Spleen (tissue), 11 donors: ENCODE measurements at regions not wholly inside any gene's neighbourhood (a gene's known extent, or its start where the extent isn't known, plus 50 kb on each side); places are given as distances from the start of the nearest gene placed in this dataset.

Experiments used
- DNase-seq: peaks from one replicate; pipeline ENCODE4 v3.0.0-alpha.2; 2020
- H3K27ac ChIP-seq, 8 donors: fragments of 200-600 bp; sonication (generic) in 7 of 8; 1 replicate in 4 of 8; 2 replicates in 4 of 8; pipeline versions ENCODE4 v1.5.0 to v1.8.0; 2016 to 2021; ENCODE audit warnings: inconsistent platforms in 4 of 8, mild to moderate bottlenecking in 4 of 8, moderate library complexity in 1 of 8
- H3K27me3 ChIP-seq, 7 donors: fragments of 200-600 bp; sonication (generic) in 6 of 7; replicated peaks in 1 of 7; 1 replicate in 4 of 7; 2 replicates in 3 of 7; pipeline versions ENCODE4 v1.5.0 to v1.8.0; 2016 to 2021; ENCODE audit warnings: inconsistent platforms in 3 of 7, mild to moderate bottlenecking in 1 of 7
- H3K36me3 ChIP-seq, 6 donors: fragments of 200-600 bp; sonication (generic) in 5 of 6; 1 replicate in 4 of 6; 2 replicates in 2 of 6; pipeline versions ENCODE4 v1.5.0 to v1.8.0; 2016 to 2021; ENCODE audit warnings: inconsistent platforms in 2 of 6
- H3K4me1 ChIP-seq, 6 donors: fragments of 200-600 bp; sonication (generic) in 5 of 6; 1 replicate in 3 of 6; 2 replicates in 3 of 6; pipeline versions ENCODE4 v1.5.0 to v1.8.0; 2016 to 2021; ENCODE audit warnings: inconsistent platforms in 3 of 6
- H3K4me3 ChIP-seq, 8 donors: fragments of 200-600 bp; sonication (generic) in 7 of 8; 1 replicate in 4 of 8; 2 replicates in 4 of 8; pipeline versions ENCODE4 v1.5.0 to v1.8.0; 2016 to 2021; ENCODE audit warnings: inconsistent platforms in 4 of 8, mild to moderate bottlenecking in 4 of 8, moderate library complexity in 2 of 8
- H3K9me3 ChIP-seq, 8 donors: fragments of 200-600 bp; sonication (generic) in 7 of 8; 1 replicate in 4 of 8; 2 replicates in 4 of 8; pipeline versions ENCODE4 v1.5.0 to v1.8.0; 2016 to 2021; ENCODE audit warnings: inconsistent platforms in 4 of 8
- POLR2A ChIP-seq, 3 donors: fragments of 450-650 bp; IDR thresholded peaks; one replicate each; pipeline ENCODE4 v1.5.1; 2017; ENCODE audit warnings: antibody characterized with exemption in 3 of 3, mild to moderate bottlenecking in 1 of 3
- POLR2AphosphoS5 ChIP-seq, 3 donors: sonication (generic); formaldehyde crosslinking; IDR thresholded peaks; one replicate each; pipeline ENCODE4 v1.5.1; 2017; ENCODE audit warnings: antibody characterized with exemption in 3 of 3
- WGBS, 5 donors: extraction: QIAGEN DNeasy Blood & Tissue Kit in 3 of 5; methylation state at CpG; one replicate each; pipeline versions ENCODE4 v1.1.5 to v1.1.7; 2013 to 2018; 5-methylcytosine and 5-hydroxymethylcytosine counted together
- intact Hi-C: fragments of 100-400 bp; cut with DNase I; formaldehyde crosslinking; loops from one replicate; pipeline ENCODE4 v1.15.0; 2023; ENCODE audit warnings: low total_unique reads
- TF ChIP-seq, protein P1 (sequence below), 11 experiments: fragments of 200-600 bp in 7 of 11; fragments of 450-650 bp in 4 of 11; sonication (generic) in 4 of 11; IDR thresholded peaks in 8 of 11; conservative IDR thresholded peaks in 3 of 11; 1 replicate in 7 of 11; 2 replicates in 4 of 11; pipeline versions ENCODE4 v1.4.0 to v1.8.0; 2016 to 2021; ENCODE audit warnings: antibody characterized with exemption in 11 of 11, inconsistent platforms in 4 of 11, mild to moderate bottlenecking in 1 of 11
- donor health status: healthy with polysubstance abuse.
- donor health status: DM: no; HTN: no; CAD: no; lungs with moderate emphysema.
- donor health status: DM: no; HTN: no; CAD: no.
- donor health status: Bipolar disorder and iron deficiency.
- donor health status: healthy.
- donor health status: DM: no; HTN: no; CAD: no.
- donor health status: DM: yes; HTN: yes; CAD: no.

DNA sequence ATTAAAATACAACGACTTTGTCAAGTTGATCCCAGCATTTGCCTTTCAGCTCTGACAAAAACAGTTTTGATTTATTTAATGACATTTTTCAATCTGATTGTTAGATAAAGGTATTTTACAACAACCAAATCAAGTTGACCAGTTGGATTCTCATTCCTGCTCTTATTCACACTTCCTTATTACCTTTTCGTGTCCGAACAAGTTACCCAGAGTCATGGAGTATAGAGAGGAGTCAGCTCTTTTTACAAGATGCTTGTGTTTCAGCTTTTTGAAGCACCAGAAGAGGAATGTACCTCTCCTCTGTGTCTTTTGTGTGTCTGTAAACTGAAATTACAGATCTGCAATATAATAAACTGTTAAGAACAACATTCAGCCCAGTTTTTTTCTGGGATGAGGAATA is 151.3 kb upstream of the TMEM161B start:
- no peaks in the 10 kb centered on the region for H3K36me3 ChIP-seq
- TF ChIP-seq POLR2A (IDR thresholded peaks at IDR 0.05) (no peak), POLR2AphosphoS5 (IDR thresholded peaks at IDR 0.05) (no peak)
- TF ChIP-seq, protein P1, sequence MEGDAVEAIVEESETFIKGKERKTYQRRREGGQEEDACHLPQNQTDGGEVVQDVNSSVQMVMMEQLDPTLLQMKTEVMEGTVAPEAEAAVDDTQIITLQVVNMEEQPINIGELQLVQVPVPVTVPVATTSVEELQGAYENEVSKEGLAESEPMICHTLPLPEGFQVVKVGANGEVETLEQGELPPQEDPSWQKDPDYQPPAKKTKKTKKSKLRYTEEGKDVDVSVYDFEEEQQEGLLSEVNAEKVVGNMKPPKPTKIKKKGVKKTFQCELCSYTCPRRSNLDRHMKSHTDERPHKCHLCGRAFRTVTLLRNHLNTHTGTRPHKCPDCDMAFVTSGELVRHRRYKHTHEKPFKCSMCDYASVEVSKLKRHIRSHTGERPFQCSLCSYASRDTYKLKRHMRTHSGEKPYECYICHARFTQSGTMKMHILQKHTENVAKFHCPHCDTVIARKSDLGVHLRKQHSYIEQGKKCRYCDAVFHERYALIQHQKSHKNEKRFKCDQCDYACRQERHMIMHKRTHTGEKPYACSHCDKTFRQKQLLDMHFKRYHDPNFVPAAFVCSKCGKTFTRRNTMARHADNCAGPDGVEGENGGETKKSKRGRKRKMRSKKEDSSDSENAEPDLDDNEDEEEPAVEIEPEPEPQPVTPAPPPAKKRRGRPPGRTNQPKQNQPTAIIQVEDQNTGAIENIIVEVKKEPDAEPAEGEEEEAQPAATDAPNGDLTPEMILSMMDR (IDR thresholded peaks at IDR 0.05 in 8 of 11, conservative IDR thresholded peaks at IDR 0.05 in 3 of 11): no peak
- DNase-seq: no peak
- intact Hi-C loops: no loop called here
- 73 to 90% (median 89%) methylated on average over 3 of the region's 3 CpGs for WGBS, 5 donors
- no peaks in the 10 kb centered on the region for H3K4me1 ChIP-seq
- no peak overlapping the region for H3K4me3 ChIP-seq
- H3K9me3 ChIP-seq: no peaks in the 10 kb centered on the region
- no peak overlapping the region for H3K27ac ChIP-seq
- no peaks in the 10 kb centered on the region for H3K27me3 ChIP-seq

DNA sequence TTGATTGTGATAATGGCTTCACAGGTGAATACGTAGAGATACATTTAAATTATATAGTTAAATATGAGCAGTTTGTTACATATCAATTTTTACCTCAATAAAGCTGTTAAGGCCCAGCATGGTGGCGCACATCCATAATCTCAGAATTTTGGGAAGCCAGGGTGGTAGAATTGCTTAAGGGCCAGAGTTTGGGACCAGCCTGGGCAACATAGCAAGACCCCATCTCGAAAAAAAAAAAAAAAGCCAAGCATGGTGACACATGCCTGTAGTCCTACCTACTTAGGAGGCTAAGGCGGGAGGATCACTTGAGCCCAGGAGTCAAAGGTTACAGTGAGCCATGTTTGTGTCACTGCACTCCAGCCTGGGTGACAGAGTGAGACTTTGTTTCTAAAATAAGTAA is 138.7 kb upstream of the TMEM161B start:
- H3K27me3 ChIP-seq: no peaks in the 10 kb centered on the region
- DNase-seq: no peak
- no peak overlapping the region for H3K27ac ChIP-seq
- H3K36me3 ChIP-seq: no peaks in the 10 kb centered on the region
- H3K4me3 ChIP-seq: no peak overlapping the region
- H3K4me1 ChIP-seq: no peaks in the 10 kb centered on the region
- intact Hi-C loops: no loop called here
- WGBS, 5 donors: 80 to 90% (median 83%) methylated on average over 4 of the region's 4 CpGs
- TF ChIP-seq, protein P1 (IDR thresholded peaks at IDR 0.05 in 8 of 11, conservative IDR thresholded peaks at IDR 0.05 in 3 of 11): no peak
- H3K9me3 ChIP-seq: no peaks in the 10 kb centered on the region

DNA sequence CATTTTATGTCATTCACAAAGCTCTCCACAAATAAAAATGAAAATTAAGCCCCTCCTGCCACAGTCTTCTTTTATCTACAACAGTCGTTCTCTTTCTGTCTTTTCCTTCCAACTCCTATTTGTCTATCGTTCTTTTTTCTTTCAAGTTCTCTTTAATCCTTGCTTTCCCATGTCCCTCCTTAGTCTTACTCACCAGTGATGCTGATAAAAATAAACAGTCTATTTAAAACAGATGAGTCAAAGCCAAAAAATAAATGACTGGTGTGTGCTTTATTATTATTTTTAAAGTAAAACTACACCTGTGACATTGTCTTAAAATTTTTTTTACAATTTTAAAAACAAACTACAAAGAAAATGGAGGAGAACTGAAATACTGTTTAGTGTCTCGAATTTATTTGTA is 137.1 kb upstream of the TMEM161B start:
- 82 to 90% (median 85%) methylated on average over 3 of the region's 3 CpGs for WGBS, 5 donors
- intact Hi-C loops: no loop called here
- DNase-seq: no peak
- Histone ChIP-seq H3K9me3 (no peaks in the 10 kb centered on the region), H3K4me1 (no peaks in the 10 kb centered on the region), H3K27ac (no peak overlapping the region), H3K27me3 (no peaks in the 10 kb centered on the region), H3K4me3 (no peak overlapping the region), H3K36me3 (no peaks in the 10 kb centered on the region)
- TF ChIP-seq, protein P1 (IDR thresholded peaks at IDR 0.05 in 8 of 11, conservative IDR thresholded peaks at IDR 0.05 in 3 of 11): no peak
- TF ChIP-seq POLR2A (IDR thresholded peaks at IDR 0.05) (no peak), POLR2AphosphoS5 (IDR thresholded peaks at IDR 0.05) (no peak)

DNA sequence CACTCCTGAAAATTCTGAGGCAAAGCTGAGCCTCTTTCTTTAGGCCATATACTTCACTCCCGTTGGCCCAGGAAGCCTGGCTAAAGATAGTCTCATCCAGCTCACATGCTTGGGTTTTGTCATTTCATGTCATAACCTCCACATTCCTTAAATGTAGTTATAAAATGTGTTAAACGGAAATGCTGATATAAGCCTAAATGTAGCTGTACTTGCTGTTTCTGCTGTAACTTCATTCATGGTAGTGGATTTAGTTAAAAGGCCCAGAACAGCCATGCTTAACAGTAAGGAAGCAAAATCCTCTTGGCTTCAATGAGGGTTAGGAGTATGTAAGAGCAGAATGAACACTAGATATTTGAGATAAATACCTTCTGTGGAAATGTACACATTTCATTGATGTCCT is 135.8 kb upstream of the TMEM161B start:
- H3K36me3 ChIP-seq: no peaks in the 10 kb centered on the region
- no peak for TF ChIP-seq POLR2AphosphoS5 (IDR thresholded peaks at IDR 0.05)
- TF ChIP-seq POLR2A (IDR thresholded peaks at IDR 0.05): no peak
- TF ChIP-seq, protein P1 (IDR thresholded peaks at IDR 0.05 in 8 of 11, conservative IDR thresholded peaks at IDR 0.05 in 3 of 11): no peak
- WGBS, 5 donors: 71 to 92% (median 86%) methylated on average over 2 of the region's 2 CpGs
- DNase-seq: no peak
- no peak overlapping the region for H3K4me3 ChIP-seq
- H3K9me3 ChIP-seq: no peaks in the 10 kb centered on the region
- no peaks in the 10 kb centered on the region for H3K27me3 ChIP-seq
- no peaks in the 10 kb centered on the region for H3K4me1 ChIP-seq
- intact Hi-C loops: no loop called here
- no peak overlapping the region for H3K27ac ChIP-seq
